Nephron (organoid): ENCODE measurements at regions not wholly inside any gene's neighbourhood (a gene's known extent, or its start where the extent isn't known, plus 50 kb on each side); places are given as distances from the start of the nearest gene placed in this dataset.

Source experiments
- H3K27ac Mint-ChIP-seq, 3 experiments: 2 replicates each; pipeline ENCODE4 v1.8.0; 2020; ENCODE audit warnings: mixed read lengths in 3 of 3, mild to moderate bottlenecking in 2 of 3, moderate library complexity in 1 of 3
- H3K27me3 Mint-ChIP-seq: 2 replicates; pipeline ENCODE4 v1.8.0; 2021; ENCODE audit warnings: low read depth, mild to moderate bottlenecking, moderate library complexity, mixed read lengths
- H3K36me3 Mint-ChIP-seq: 2 replicates; pipeline ENCODE4 v1.8.0; 2020; ENCODE audit warnings: low read depth, mixed read lengths
- H3K4me1 Mint-ChIP-seq: 2 replicates; pipeline ENCODE4 v1.8.0; 2020; ENCODE audit warnings: mixed read lengths
- H3K4me3 Mint-ChIP-seq, 3 experiments: 2 replicates each; pipeline ENCODE4 v1.8.0; 2020; ENCODE audit warnings: mild to moderate bottlenecking in 3 of 3, mixed read lengths in 3 of 3, moderate library complexity in 2 of 3
- H3K9me3 Mint-ChIP-seq: 2 replicates; pipeline ENCODE4 v1.8.0; 2020; ENCODE audit warnings: mixed read lengths
- TF ChIP-seq, protein P1 (sequence below), 3 experiments: fragments of 200-600 bp; sonication (generic); IDR thresholded peaks; one replicate each; pipeline ENCODE4 v1.5.0; 2021; ENCODE audit warnings: antibody characterized with exemption in 3 of 3; ENCODE audit not compliant: unreplicated experiment in 3 of 3

DNA sequence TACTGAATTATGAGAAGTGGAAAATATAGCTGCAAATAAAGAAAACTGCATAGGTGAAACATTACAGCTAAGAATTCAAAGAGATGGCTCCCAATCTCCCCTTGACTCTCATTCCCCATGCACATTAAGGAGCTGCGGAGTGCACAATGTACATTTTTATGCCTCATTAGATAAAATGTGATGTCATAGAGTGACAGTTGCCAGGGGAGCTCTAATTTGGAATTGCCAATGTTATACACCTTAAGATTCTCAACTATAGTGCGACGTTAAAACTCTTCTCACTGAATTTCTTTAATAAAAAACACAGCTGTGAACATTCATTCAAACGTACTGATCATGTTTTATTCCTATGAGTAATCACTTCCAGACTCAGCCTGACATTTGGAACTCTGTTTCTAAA, 386.9 kb upstream of the CELF2 start:
- Mint-ChIP-seq H3K36me3 (no peaks in the 10 kb centered on the region), H3K9me3 (peaks cover 5% of the 10 kb centered on the region), H3K4me1 (peaks cover 5% of the 10 kb centered on the region), H3K27ac (no peak overlapping the region), H3K4me3 (no peak overlapping the region), H3K27me3 (no peaks in the 10 kb centered on the region)
- TF ChIP-seq, protein P1, sequence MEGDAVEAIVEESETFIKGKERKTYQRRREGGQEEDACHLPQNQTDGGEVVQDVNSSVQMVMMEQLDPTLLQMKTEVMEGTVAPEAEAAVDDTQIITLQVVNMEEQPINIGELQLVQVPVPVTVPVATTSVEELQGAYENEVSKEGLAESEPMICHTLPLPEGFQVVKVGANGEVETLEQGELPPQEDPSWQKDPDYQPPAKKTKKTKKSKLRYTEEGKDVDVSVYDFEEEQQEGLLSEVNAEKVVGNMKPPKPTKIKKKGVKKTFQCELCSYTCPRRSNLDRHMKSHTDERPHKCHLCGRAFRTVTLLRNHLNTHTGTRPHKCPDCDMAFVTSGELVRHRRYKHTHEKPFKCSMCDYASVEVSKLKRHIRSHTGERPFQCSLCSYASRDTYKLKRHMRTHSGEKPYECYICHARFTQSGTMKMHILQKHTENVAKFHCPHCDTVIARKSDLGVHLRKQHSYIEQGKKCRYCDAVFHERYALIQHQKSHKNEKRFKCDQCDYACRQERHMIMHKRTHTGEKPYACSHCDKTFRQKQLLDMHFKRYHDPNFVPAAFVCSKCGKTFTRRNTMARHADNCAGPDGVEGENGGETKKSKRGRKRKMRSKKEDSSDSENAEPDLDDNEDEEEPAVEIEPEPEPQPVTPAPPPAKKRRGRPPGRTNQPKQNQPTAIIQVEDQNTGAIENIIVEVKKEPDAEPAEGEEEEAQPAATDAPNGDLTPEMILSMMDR (IDR thresholded peaks at IDR 0.05; ENCODE audit: unreplicated experiment in 3 of 3) = no peak

DNA sequence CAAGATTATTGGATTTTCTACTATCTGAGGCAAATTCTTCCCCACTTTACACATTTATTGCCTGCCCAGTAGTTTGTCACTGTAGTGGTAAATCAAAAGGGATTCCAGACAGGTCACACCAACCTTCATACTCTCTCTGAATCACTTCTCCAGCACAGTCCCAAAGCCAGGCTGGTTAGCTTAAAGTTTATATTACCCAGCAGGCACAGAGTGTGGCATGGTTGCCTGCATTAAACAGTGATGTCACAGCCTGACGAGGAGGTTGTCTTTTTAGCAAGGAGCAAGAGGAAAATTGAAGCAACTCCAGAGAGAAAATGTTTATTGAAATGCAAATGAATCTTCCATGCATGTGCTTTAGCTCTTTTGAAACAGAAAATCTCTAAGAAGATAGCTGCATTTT, 375.5 kb upstream of the CELF2 start:
- Mint-ChIP-seq H3K4me1 (peaks cover 30% of the 10 kb centered on the region), H3K36me3 (no peaks in the 10 kb centered on the region), H3K4me3 (no peak overlapping the region), H3K27me3 (no peaks in the 10 kb centered on the region), H3K27ac (peak overlapping the region in 1 of 3 experiments; percentile 38), H3K9me3 (no peaks in the 10 kb centered on the region)
- TF ChIP-seq, protein P1 (IDR thresholded peaks at IDR 0.05; ENCODE audit: unreplicated experiment in 3 of 3) = no peak

DNA sequence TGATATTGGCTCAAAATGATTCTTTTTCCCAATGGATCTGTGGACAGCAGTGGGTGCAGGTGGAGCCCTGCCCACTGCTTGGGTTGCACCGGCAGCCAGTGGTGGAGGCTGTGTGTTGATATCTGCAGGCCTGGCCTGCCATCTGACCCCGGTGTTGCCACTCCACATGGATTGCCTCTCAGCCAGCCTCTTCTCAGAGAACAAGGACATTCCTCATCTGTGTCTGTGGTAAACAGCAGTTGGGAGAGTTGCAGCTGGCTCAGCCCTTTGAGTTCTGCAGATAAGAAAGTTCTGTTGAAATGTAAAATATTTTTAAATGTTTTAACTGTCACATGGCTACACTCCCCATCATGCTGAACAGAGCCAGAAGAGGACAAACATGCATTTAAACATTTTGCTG, 374.9 kb upstream of the CELF2 start:
- Mint-ChIP-seq H3K36me3 (no peaks in the 10 kb centered on the region), H3K27me3 (no peaks in the 10 kb centered on the region), H3K27ac (peak overlapping the region in 1 of 3 experiments; percentile 38), H3K4me3 (no peak overlapping the region), H3K9me3 (no peaks in the 10 kb centered on the region), H3K4me1 (peaks cover 30% of the 10 kb centered on the region)
- TF ChIP-seq, protein P1 (IDR thresholded peaks at IDR 0.05; ENCODE audit: unreplicated experiment in 3 of 3) = no peak

DNA sequence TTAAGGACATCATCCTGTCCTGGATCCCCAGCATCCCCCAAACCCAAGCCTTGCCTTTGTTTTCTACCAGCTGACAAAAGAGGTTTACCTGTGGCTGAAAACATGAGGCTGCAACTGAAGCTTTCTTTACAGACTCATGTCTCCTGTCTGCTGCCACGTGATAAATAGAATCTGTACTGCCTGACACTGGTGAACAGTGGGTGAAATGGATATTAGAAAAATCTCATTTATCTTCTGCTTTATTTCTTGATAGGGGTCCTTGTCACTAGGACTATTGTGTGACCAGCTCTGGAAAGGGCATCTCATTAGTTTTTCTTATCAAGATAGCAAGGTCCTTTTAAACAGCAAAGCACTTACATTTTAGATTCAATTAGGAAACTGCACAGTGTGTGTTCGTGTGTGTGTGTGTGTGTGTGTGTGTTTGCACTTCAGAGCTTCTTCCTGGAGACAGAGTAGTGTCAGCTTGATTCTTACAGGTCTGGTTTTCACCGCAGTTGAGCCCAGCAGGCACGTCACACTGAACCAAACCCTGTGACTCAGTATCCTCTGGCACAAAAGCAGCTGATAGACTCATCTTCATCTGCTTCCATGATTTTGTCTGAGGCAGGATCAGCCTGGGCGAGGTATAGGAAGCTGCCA, 373.5 kb upstream of the CELF2 start:
- Mint-ChIP-seq H3K4me1 (peaks cover 30% of the 10 kb centered on the region), H3K36me3 (no peaks in the 10 kb centered on the region), H3K4me3 (no peak overlapping the region), H3K27me3 (peaks cover 8% of the 10 kb centered on the region), H3K9me3 (peaks cover 4% of the 10 kb centered on the region), H3K27ac (no peak overlapping the region)
- TF ChIP-seq, protein P1 (IDR thresholded peaks at IDR 0.05; ENCODE audit: unreplicated experiment in 3 of 3) = no peak

DNA sequence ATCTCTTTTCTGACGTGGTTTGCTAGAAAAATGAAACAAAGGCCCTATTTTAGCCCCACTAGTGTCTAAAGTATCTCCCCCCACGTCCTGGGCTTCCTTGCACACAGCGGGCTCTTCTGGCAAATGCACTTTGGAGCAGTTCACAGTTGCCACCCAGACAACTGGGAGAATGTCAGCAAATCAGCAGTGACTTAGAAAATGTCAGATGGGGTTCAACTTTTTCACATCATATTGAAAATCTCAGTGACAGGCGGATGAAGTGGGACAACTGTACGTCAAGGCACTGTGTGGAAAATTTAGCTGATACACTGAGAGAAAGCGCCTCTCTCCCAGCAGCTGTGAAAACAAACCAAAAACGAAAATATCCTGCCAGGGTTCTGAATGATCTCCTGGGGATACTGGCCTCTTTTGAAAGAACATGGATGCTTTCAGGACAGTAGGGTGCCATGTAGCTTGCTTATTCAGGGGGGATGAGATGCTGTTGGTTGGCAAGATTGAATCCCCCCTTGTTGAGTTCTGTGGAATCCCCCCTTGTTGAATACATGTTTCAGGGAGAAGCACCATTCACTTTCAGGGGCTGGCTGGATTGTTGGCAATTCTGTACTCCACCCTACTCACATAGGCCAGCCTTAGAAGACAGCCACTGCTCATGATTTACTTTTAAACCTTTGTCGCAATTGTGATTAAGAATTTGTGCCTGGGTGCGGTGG, 372.8 kb upstream of the CELF2 start:
- H3K27ac Mint-ChIP-seq = peak overlapping the region in 1 of 3 experiments; percentile 32
- H3K27me3 Mint-ChIP-seq = peaks cover 8% of the 10 kb centered on the region
- H3K4me3 Mint-ChIP-seq = no peak overlapping the region
- peaks cover 7% of the 10 kb centered on the region for H3K9me3 Mint-ChIP-seq
- H3K36me3 Mint-ChIP-seq = no peaks in the 10 kb centered on the region
- H3K4me1 Mint-ChIP-seq = peaks cover 30% of the 10 kb centered on the region
- TF ChIP-seq, protein P1 (IDR thresholded peaks at IDR 0.05; ENCODE audit: unreplicated experiment in 3 of 3) = no peak

DNA sequence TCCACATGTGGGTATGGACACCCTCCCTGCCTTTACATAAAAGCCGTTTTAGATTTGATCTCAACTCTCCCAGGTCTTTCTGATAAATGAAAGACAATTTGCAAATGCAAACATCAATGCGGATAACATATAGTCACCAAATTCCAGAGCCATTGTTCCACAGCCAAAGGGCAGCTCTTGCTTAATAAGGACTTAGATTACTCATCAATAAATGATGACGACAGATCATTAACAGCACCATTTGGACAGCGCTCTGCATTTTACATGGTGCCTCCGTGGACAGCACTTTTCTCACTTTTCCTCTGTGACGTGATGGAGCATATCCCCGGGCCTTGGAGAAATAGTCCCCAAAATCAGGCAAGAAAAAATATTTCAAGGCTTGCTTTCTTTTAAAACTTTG, 370.3 kb upstream of the CELF2 start:
- Mint-ChIP-seq H3K9me3 (peaks cover 15% of the 10 kb centered on the region), H3K4me1 (peaks cover 22% of the 10 kb centered on the region), H3K4me3 (no peak overlapping the region), H3K27me3 (peaks cover 8% of the 10 kb centered on the region), H3K36me3 (peaks cover 4% of the 10 kb centered on the region), H3K27ac (no peak overlapping the region)
- TF ChIP-seq, protein P1 (IDR thresholded peaks at IDR 0.05; ENCODE audit: unreplicated experiment in 3 of 3) = no peak
